ENCODE measurements at regions not wholly inside any gene's neighbourhood (a gene's known extent, or its start where the extent isn't known, plus 50 kb on each side); places are given as distances from the start of the nearest gene placed in this dataset.

GRCh38 chr6:47391675-47392074, 82.0 kb upstream of the TNFRSF21 start:
- no peaks in the 10 kb centered on the region for H3K9me3 ChIP-seq
- H3K4me3 ChIP-seq, result no peak overlapping the region
- intact Hi-C loops (cut with DNase I; ENCODE audit: low total_unique reads) (no loop called here), in situ Hi-C loops (cut with MboI; ENCODE audit: low pct_ligation_motif_present in 1 of 4, low pct_unique_long_range_greater_than_20kb in 1 of 4, low sequenced_read_pairs in 3 of 4) (no loop called here)
- H3K27ac ChIP-seq, result no peak overlapping the region
- H3K27me3 ChIP-seq, result no peaks in the 10 kb centered on the region
- TF ChIP-seq CTCF (IDR thresholded peaks at IDR 0.05) (no peak), EP300 (IDR thresholded peaks at IDR 0.05; ENCODE audit: low read depth) (no peak), POLR2AphosphoS5 (IDR thresholded peaks at IDR 0.05) (no peak), POLR2A (IDR thresholded peaks at IDR 0.05) (no peak)
- no peaks in the 10 kb centered on the region for H3K4me1 ChIP-seq
- no peaks in the 10 kb centered on the region for H3K36me3 ChIP-seq
- DNase-seq, result no peak

- Histone ChIP-seq H3K4me3 (no peak overlapping the region), H3K4me1 (no peaks in the 10 kb centered on the region), H3K27me3 (no peaks in the 10 kb centered on the region), H3K9me3 (no peaks in the 10 kb centered on the region), H3K27ac (no peak overlapping the region), H3K36me3 (no peaks in the 10 kb centered on the region)
- no peak for DNase-seq
- no peak for TF ChIP-seq POLR2A (IDR thresholded peaks at IDR 0.05)
- no peak for TF ChIP-seq CTCF (IDR thresholded peaks at IDR 0.05)
- TF ChIP-seq EP300 (IDR thresholded peaks at IDR 0.05; ENCODE audit: low read depth), result no peak
- TF ChIP-seq POLR2AphosphoS5 (IDR thresholded peaks at IDR 0.05), result no peak
- intact Hi-C loops (cut with DNase I; ENCODE audit: low total_unique reads) (no loop called here), in situ Hi-C loops (cut with MboI; ENCODE audit: low pct_ligation_motif_present in 1 of 4, low pct_unique_long_range_greater_than_20kb in 1 of 4, low sequenced_read_pairs in 3 of 4) (no loop called here)
- 94% methylated on average over 1 of the region's 1 CpG; no CpG with 5 or more reads in 1 of the 2 donors for WGBS, 2 donors (ENCODE audit: low coverage in 1 of 2)
Observed at GRCh38 chr6:47392251-47392650, 82.5 kb upstream of the TNFRSF21 start.

- TF ChIP-seq POLR2AphosphoS5 (IDR thresholded peaks at IDR 0.05) (no peak), EP300 (IDR thresholded peaks at IDR 0.05; ENCODE audit: low read depth) (no peak), CTCF (IDR thresholded peaks at IDR 0.05) (no peak), POLR2A (IDR thresholded peaks at IDR 0.05) (no peak)
- no peaks in the 10 kb centered on the region for H3K27me3 ChIP-seq
- in situ Hi-C loops (cut with MboI; ENCODE audit: low pct_ligation_motif_present in 1 of 4, low pct_unique_long_range_greater_than_20kb in 1 of 4, low sequenced_read_pairs in 3 of 4) (no loop called here), intact Hi-C loops (cut with DNase I; ENCODE audit: low total_unique reads) (no loop called here)
- H3K27ac ChIP-seq, result no peak overlapping the region
- no peaks in the 10 kb centered on the region for H3K9me3 ChIP-seq
- 77 to 78% methylated on average over 2 of the region's 2 CpGs for WGBS, 2 donors (ENCODE audit: low coverage in 1 of 2)
- no peak for DNase-seq
- no peaks in the 10 kb centered on the region for H3K4me1 ChIP-seq
- H3K36me3 ChIP-seq, result no peaks in the 10 kb centered on the region
- no peak overlapping the region for H3K4me3 ChIP-seq
Observed at GRCh38 chr6:47396401-47397069, 81.1 kb upstream of the CD2AP start.

GRCh38 chr6:47400581-47400980, 77.0 kb upstream of the CD2AP start:
- intact Hi-C loops (cut with DNase I; ENCODE audit: low total_unique reads) (no loop called here), in situ Hi-C loops (cut with MboI; ENCODE audit: low pct_ligation_motif_present in 1 of 4, low pct_unique_long_range_greater_than_20kb in 1 of 4, low sequenced_read_pairs in 3 of 4) (loop anchor here in 3 of 4 donors (25.0 kb wide), 3 partner anchors 187 to 387 kb away; partner anchors contain the start of gene OPN5 (in 1 of the 3))
- Histone ChIP-seq H3K36me3 (no peaks in the 10 kb centered on the region), H3K27me3 (no peaks in the 10 kb centered on the region), H3K9me3 (no peaks in the 10 kb centered on the region), H3K4me1 (peaks cover 7 to 19% (median 13%) of the 10 kb centered on the region in 4 donors), H3K27ac (no peak overlapping the region), H3K4me3 (no peak overlapping the region)
- 92 to 100% methylated on average over 3 of the region's 3 CpGs for WGBS, 2 donors (ENCODE audit: low coverage in 1 of 2)
- DNase-seq, result no peak
- TF ChIP-seq EP300 (IDR thresholded peaks at IDR 0.05; ENCODE audit: low read depth) (no peak), POLR2A (IDR thresholded peaks at IDR 0.05) (no peak), POLR2AphosphoS5 (IDR thresholded peaks at IDR 0.05) (no peak), CTCF (IDR thresholded peaks at IDR 0.05) (no peak)

Measured in transverse colon (tissue), 4 donors.